OCI-LY1 (cell line): ENCODE measurements at regions not wholly inside any gene's neighbourhood (a gene's known extent, or its start where the extent isn't known, plus 50 kb on each side); places are given as distances from the start of the nearest gene placed in this dataset.
A peak's percentile ranks its signal among the peaks of the same experiment; 100 is the strongest.

ENCODE experiments used
- H2AFZ ChIP-seq: fragments of 200-600 bp; sonication (generic), shearing (Covaris generic); 2 replicates; pipeline ENCODE4 v1.6.0; 2014; ENCODE audit warnings: antibody characterized with exemption, mild to moderate bottlenecking, low read length
- H3F3A ChIP-seq: fragments of 200-600 bp; sonication (generic), shearing (Covaris generic); 2 replicates; pipeline ENCODE4 v1.6.0; 2014; ENCODE audit warnings: mild to moderate bottlenecking, antibody characterized with exemption, low read length, moderate library complexity; ENCODE audit not compliant: insufficient read depth
- H3K27ac ChIP-seq: fragments of 200-600 bp; sonication (generic); 2 replicates; pipeline ENCODE4 v1.5.1; 2014; ENCODE audit warnings: low read length, mixed run types, mild to moderate bottlenecking, low read depth; ENCODE audit not compliant: poor library complexity, severe bottlenecking
- H3K27me3 ChIP-seq: fragments of 200-600 bp; sonication (generic); 2 replicates; pipeline ENCODE4 v1.6.0; 2014; ENCODE audit warnings: antibody characterized with exemption, mild to moderate bottlenecking, low read length, moderate library complexity; ENCODE audit not compliant: insufficient read depth
- H3K36me3 ChIP-seq: fragments of 200-600 bp; sonication (generic); 2 replicates; pipeline ENCODE4 v1.6.1; 2014; ENCODE audit warnings: mild to moderate bottlenecking, antibody characterized with exemption, low read length, moderate library complexity, mixed read lengths; ENCODE audit not compliant: insufficient read depth
- H3K4me1 ChIP-seq: fragments of 200-600 bp; sonication (generic); 2 replicates; pipeline ENCODE4 v1.5.1; 2014; ENCODE audit warnings: mild to moderate bottlenecking, low read length, moderate library complexity; ENCODE audit not compliant: insufficient read depth, severe bottlenecking
- H3K4me2 ChIP-seq: fragments of 200-600 bp; sonication (generic), shearing (Covaris generic); 2 replicates; pipeline ENCODE4 v1.6.1; 2014; ENCODE audit warnings: low read length
- H3K4me3 ChIP-seq: fragments of 200-600 bp; sonication (generic); 2 replicates; pipeline ENCODE4 v1.5.1; 2014; ENCODE audit warnings: low read length, low read depth, mild to moderate bottlenecking, mixed read lengths; ENCODE audit not compliant: poor library complexity, severe bottlenecking
- H3K79me2 ChIP-seq: fragments of 200-600 bp; shearing (Covaris generic); 2 replicates; pipeline ENCODE4 v1.6.1; 2016; ENCODE audit warnings: mixed run types, low read length, mixed read lengths; ENCODE audit not compliant: insufficient read depth
- H3K9ac ChIP-seq: fragments of 200-600 bp; sonication (generic), shearing (Covaris generic); 2 replicates; pipeline ENCODE4 v1.6.1; 2014; ENCODE audit warnings: mild to moderate bottlenecking, low read length, mixed read lengths
- H3K9me2 ChIP-seq: fragments of 200-600 bp; sonication (generic), shearing (Covaris generic); 2 replicates; pipeline ENCODE4 v1.6.1; 2014; ENCODE audit warnings: low read depth, mild to moderate bottlenecking, low read length, mixed read lengths
- H3K9me3 ChIP-seq: fragments of 200-600 bp; shearing (Covaris generic); 2 replicates; pipeline ENCODE4 v1.6.1; 2014; ENCODE audit warnings: low read length, mixed read lengths
- H4K20me1 ChIP-seq: fragments of 200-600 bp; sonication (generic), shearing (Covaris generic); 2 replicates; pipeline ENCODE4 v1.6.0; 2016; ENCODE audit warnings: mild to moderate bottlenecking, low read length; ENCODE audit not compliant: insufficient read depth
- EZH2 ChIP-seq: fragments of 200-600 bp; sonication (generic), shearing (Covaris generic); IDR thresholded peaks from 2 replicates; pipeline ENCODE4 v1.8.0; 2017; ENCODE audit warnings: borderline replicate concordance, mixed run types, mild to moderate bottlenecking, antibody characterized with exemption, low read length, moderate library complexity, mixed read lengths
- TF ChIP-seq, protein P1 (sequence below): fragments of 200-600 bp; sonication (generic), shearing (Covaris generic); IDR thresholded peaks from 2 replicates; pipeline ENCODE4 v1.5.1; 2017; ENCODE audit warnings: mild to moderate bottlenecking, antibody characterized with exemption, low read length, moderate library complexity, mixed read lengths

DNA sequence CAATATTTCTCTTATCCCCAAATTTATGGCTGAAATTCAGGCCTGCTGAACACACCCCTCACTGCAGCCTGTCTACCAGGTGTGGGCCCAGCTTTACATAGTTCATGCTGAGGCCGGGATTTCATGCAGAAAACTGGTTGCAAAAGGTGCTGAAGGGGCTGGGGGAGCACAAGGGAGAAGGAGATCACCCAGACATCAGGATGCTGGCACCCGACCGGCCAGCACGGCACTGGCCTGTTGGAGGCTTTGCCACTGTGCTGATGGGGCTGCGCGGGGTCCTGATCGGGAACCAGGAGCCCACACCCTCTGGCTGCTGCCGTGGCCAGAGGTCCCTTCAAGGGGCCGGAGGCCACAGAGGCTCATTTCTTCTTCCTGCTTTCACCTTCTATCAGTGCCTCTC is 177.9 kb upstream of the C2CD4B start:
- Histone ChIP-seq H3K4me2 (no peak overlapping the region), H3K27ac (no peak overlapping the region), H3K36me3 (no peaks in the 10 kb centered on the region), H3K9ac (no peak overlapping the region), H3K4me1 (no peaks in the 10 kb centered on the region), H3F3A (no peaks in the 10 kb centered on the region), H4K20me1 (no peaks in the 10 kb centered on the region), H3K9me2 (no peaks in the 10 kb centered on the region), H3K27me3 (no peaks in the 10 kb centered on the region; the same call in 1 of the 2 replicates), H3K9me3 (no peaks in the 10 kb centered on the region), H3K79me2 (no peaks in the 10 kb centered on the region), H3K4me3 (no peak overlapping the region), H2AFZ (no peak overlapping the region)
- TF ChIP-seq EZH2 = no peak
- TF ChIP-seq, protein P1, sequence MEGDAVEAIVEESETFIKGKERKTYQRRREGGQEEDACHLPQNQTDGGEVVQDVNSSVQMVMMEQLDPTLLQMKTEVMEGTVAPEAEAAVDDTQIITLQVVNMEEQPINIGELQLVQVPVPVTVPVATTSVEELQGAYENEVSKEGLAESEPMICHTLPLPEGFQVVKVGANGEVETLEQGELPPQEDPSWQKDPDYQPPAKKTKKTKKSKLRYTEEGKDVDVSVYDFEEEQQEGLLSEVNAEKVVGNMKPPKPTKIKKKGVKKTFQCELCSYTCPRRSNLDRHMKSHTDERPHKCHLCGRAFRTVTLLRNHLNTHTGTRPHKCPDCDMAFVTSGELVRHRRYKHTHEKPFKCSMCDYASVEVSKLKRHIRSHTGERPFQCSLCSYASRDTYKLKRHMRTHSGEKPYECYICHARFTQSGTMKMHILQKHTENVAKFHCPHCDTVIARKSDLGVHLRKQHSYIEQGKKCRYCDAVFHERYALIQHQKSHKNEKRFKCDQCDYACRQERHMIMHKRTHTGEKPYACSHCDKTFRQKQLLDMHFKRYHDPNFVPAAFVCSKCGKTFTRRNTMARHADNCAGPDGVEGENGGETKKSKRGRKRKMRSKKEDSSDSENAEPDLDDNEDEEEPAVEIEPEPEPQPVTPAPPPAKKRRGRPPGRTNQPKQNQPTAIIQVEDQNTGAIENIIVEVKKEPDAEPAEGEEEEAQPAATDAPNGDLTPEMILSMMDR = no peak

DNA sequence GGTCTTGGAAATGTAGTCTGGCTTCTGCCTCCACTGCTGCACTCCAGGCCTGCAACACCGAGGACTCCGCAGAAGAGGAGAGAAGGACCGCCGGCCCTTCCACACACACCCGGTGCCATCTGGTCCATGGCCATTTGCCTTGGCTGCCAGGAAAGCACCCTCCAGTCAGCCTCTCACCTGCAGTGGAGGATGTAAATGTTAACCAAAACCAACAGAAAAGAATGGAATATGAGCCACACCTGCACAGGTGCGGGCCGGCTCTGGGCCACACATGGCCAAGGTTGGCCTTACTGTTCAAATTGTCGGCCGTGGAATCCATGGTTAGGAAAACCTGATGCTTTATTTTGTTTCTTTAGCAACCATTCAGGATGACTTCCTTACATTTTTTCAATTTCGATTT is 178.3 kb upstream of the C2CD4B start:
- no peak overlapping the region for H3K4me2 ChIP-seq
- no peak overlapping the region for H3K4me3 ChIP-seq
- H4K20me1 ChIP-seq = no peaks in the 10 kb centered on the region
- no peak overlapping the region for H2AFZ ChIP-seq
- H3K4me1 ChIP-seq = no peaks in the 10 kb centered on the region
- H3K79me2 ChIP-seq = no peaks in the 10 kb centered on the region
- no peaks in the 10 kb centered on the region for H3K36me3 ChIP-seq
- no peaks in the 10 kb centered on the region for H3K9me2 ChIP-seq
- no peaks in the 10 kb centered on the region; the same call in 1 of the 2 replicates for H3K27me3 ChIP-seq
- H3K9me3 ChIP-seq = no peaks in the 10 kb centered on the region
- no peak for TF ChIP-seq EZH2
- TF ChIP-seq, protein P1 = no peak
- no peak overlapping the region for H3K9ac ChIP-seq
- H3F3A ChIP-seq = no peaks in the 10 kb centered on the region
- no peak overlapping the region for H3K27ac ChIP-seq

DNA sequence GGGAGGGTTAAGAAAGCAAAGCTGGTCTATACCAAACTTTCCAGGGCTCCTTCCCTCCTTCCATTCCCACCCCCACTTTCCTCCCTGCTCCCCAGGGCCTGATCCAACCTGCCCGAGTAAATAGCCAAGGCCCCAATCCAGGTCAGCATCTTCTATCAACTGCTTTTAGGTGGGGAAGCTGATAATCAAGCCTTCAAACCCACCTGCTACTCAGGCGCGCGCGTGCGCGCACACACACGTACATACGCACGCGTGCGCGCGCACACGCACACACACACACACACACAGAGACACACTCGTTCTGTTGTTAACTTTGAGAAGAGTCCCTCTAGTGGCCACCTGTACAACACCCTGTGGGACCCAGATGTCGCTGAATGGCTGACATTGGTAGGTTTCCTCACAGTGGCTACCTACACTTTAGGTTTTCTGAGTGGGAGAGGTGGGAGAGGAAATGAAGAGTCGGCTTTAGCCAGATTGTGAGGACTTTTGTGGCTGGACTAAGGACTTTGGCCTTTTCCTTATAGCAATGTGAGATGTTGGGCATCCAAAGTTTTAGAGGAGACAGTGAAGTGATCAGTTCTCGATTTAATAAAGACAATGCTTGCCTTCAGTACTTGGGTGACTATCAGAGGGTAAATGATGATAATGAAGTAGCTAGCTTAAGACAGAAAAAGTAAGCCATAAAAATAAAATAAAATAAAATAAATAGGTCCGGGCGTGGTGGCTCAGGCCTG is 179.9 kb upstream of the C2CD4B start:
- TF ChIP-seq, protein P1 = peak; percentile 86
- no peak for TF ChIP-seq EZH2
- H3K36me3 ChIP-seq = no peaks in the 10 kb centered on the region
- H3K79me2 ChIP-seq = no peaks in the 10 kb centered on the region
- no peaks in the 10 kb centered on the region for H3K9me2 ChIP-seq
- no peak overlapping the region for H3K9ac ChIP-seq
- no peaks in the 10 kb centered on the region for H4K20me1 ChIP-seq
- no peaks in the 10 kb centered on the region for H3F3A ChIP-seq
- peak overlapping the region; percentile 52; the same call in 1 of the 2 replicates for H3K4me2 ChIP-seq
- H2AFZ ChIP-seq = no peak overlapping the region
- H3K27me3 ChIP-seq = no peaks in the 10 kb centered on the region; the same call in 1 of the 2 replicates
- no peak overlapping the region for H3K27ac ChIP-seq
- H3K4me1 ChIP-seq = no peaks in the 10 kb centered on the region
- no peaks in the 10 kb centered on the region for H3K9me3 ChIP-seq
- no peak overlapping the region for H3K4me3 ChIP-seq
